OCI-LY7 (cell line): ENCODE measurements at regions not wholly inside any gene's neighbourhood (a gene's known extent, or its start where the extent isn't known, plus 50 kb on each side); places are given as distances from the start of the nearest gene placed in this dataset.

ENCODE experiments used
- BruUV-seq: library from RNA; stranded (reverse); fragments of 400-500 nt; replicated peaks from 2 replicates; lab custom pipeline; 2021; lab: Mats Ljungman, UMichigan
- CTCF ChIA-PET: fragments of 300-600 bp; sonication (Branson Sonifier 250); formaldehyde crosslinking; loops from one replicate; lab custom pipeline; 2022; ENCODE audit warnings: antibody characterized with exemption; ENCODE audit not compliant: unreplicated experiment; lab: Charles Lee
- POLR2A ChIA-PET: fragments of 300-600 bp; sonication (Branson Sonifier 250); formaldehyde crosslinking; loops from one replicate; lab custom pipeline; 2022; ENCODE audit warnings: antibody characterized with exemption; lab: Charles Lee
- DNase-seq: peaks from one replicate; pipeline ENCODE4 v3.0.0-alpha.2; 2015; ENCODE audit warnings: low spot score
- H2AFZ ChIP-seq: fragments of 200-600 bp; sonication (generic), shearing (Covaris generic); 2 replicates; pipeline ENCODE4 v1.6.1; 2014; ENCODE audit warnings: mild to moderate bottlenecking, antibody characterized with exemption, low read length, moderate library complexity
- H3K27ac ChIP-seq: fragments of 200-600 bp; sonication (generic); 2 replicates; pipeline ENCODE4 v1.5.1; 2014; ENCODE audit warnings: mixed run types, low read depth, mild to moderate bottlenecking, moderate library complexity, low read length, inconsistent platforms; ENCODE audit not compliant: poor library complexity, severe bottlenecking
- H3K36me3 ChIP-seq: fragments of 200-600 bp; sonication (generic); 2 replicates; pipeline ENCODE4 v1.6.1; 2014; ENCODE audit warnings: mild to moderate bottlenecking, antibody characterized with exemption, low read length, moderate library complexity, mixed read lengths; ENCODE audit not compliant: insufficient read depth
- H3K4me1 ChIP-seq: fragments of 200-600 bp; sonication (generic); 2 replicates; pipeline ENCODE4 v1.5.1; 2014; ENCODE audit warnings: mild to moderate bottlenecking, low read length; ENCODE audit not compliant: insufficient read depth, poor library complexity, severe bottlenecking
- H3K4me2 ChIP-seq: fragments of 200-600 bp; sonication (generic); 2 replicates; pipeline ENCODE4 v1.6.1; 2014; ENCODE audit warnings: mild to moderate bottlenecking, low read length
- H3K4me3 ChIP-seq: fragments of 200-600 bp; sonication (generic); 2 replicates; pipeline ENCODE4 v1.5.1; 2014; ENCODE audit warnings: mild to moderate bottlenecking, low read depth, low read length; ENCODE audit not compliant: poor library complexity, severe bottlenecking
- H3K79me2 ChIP-seq: fragments of 200-600 bp; sonication (generic); 2 replicates; pipeline ENCODE4 v1.6.1; 2016; ENCODE audit warnings: low read depth, mild to moderate bottlenecking, low read length, moderate library complexity, mixed read lengths; ENCODE audit not compliant: insufficient read depth
- H3K9me2 ChIP-seq: fragments of 200-600 bp; sonication (generic); 2 replicates; pipeline ENCODE4 v1.6.1; 2016; ENCODE audit warnings: mild to moderate bottlenecking, low read length, mixed read lengths; ENCODE audit not compliant: insufficient read depth
- H3K9me3 ChIP-seq: fragments of 200-600 bp; sonication (generic); 2 replicates; pipeline ENCODE4 v1.6.1; 2014; ENCODE audit warnings: mild to moderate bottlenecking, mixed run types, low read length, mixed read lengths
- H4K20me1 ChIP-seq: fragments of 200-600 bp; sonication (generic); 2 replicates; pipeline ENCODE4 v1.6.1; 2014; ENCODE audit warnings: mild to moderate bottlenecking, antibody characterized with exemption, low read length, moderate library complexity, mixed read lengths; ENCODE audit not compliant: insufficient read depth
- CTCF ChIP-seq: fragments of 200-600 bp; sonication (generic); conservative IDR thresholded peaks from 2 replicates; pipeline ENCODE4 v1.5.1; 2014; ENCODE audit warnings: mild to moderate bottlenecking, antibody characterized with exemption, low read length, moderate library complexity, mixed read lengths
- EZH2phosphoT487 ChIP-seq: fragments of 200-600 bp; sonication (generic); IDR thresholded peaks from 2 replicates; pipeline ENCODE4 v1.6.1; 2018; ENCODE audit warnings: low read depth, borderline replicate concordance, mild to moderate bottlenecking, mixed run types, antibody characterized with exemption, low read length, moderate library complexity, mixed read lengths
- intact Hi-C: fragments of 100-400 bp; cut with micrococcal nuclease; formaldehyde crosslinking; loops from one replicate; pipeline ENCODE4 v1.10.0; 2022; ENCODE audit not compliant: unreplicated experiment

GRCh38 chr16:72500545-72500944 is 328.6 kb upstream of the PMFBP1 start:
- TF ChIP-seq EZH2phosphoT487 (no peak), CTCF (no peak)
- no peak overlapping the region for H3K4me3 ChIP-seq
- no peak for DNase-seq
- ChIA-PET CTCF (no interaction called here), POLR2A (no interaction called here)
- intact Hi-C loops, result loop anchor here (2.0 to 5.0 kb wide), 2 partner anchors 167 to 696 kb away; no protein-coding TSS in a partner anchor
- H3K27ac ChIP-seq, result no peak overlapping the region
- no peak overlapping the region for H2AFZ ChIP-seq
- H3K79me2 ChIP-seq, result no peaks in the 10 kb centered on the region
- no peaks in the 10 kb centered on the region for H3K9me3 ChIP-seq
- H3K9me2 ChIP-seq, result no peaks in the 10 kb centered on the region
- no peaks in the 10 kb centered on the region for H3K4me1 ChIP-seq
- H4K20me1 ChIP-seq, result no peaks in the 10 kb centered on the region
- BruUV-seq, result no TSS peak
- H3K4me2 ChIP-seq, result no peak overlapping the region
- H3K36me3 ChIP-seq, result no peaks in the 10 kb centered on the region

GRCh38 chr16:72493716-72494415 is 321.9 kb upstream of the PMFBP1 start:
- ChIA-PET CTCF (no interaction called here), POLR2A (no interaction called here)
- no peaks in the 10 kb centered on the region for H3K79me2 ChIP-seq
- DNase-seq, result no peak
- H4K20me1 ChIP-seq, result no peaks in the 10 kb centered on the region
- H3K9me2 ChIP-seq, result no peaks in the 10 kb centered on the region
- TF ChIP-seq EZH2phosphoT487 (no peak), CTCF (no peak)
- no peak overlapping the region for H3K4me2 ChIP-seq
- BruUV-seq, result no TSS peak
- H3K36me3 ChIP-seq, result no peaks in the 10 kb centered on the region
- intact Hi-C loops, result no loop called here
- no peak overlapping the region for H3K27ac ChIP-seq
- no peak overlapping the region for H2AFZ ChIP-seq
- no peaks in the 10 kb centered on the region for H3K9me3 ChIP-seq
- H3K4me3 ChIP-seq, result no peak overlapping the region
- no peaks in the 10 kb centered on the region for H3K4me1 ChIP-seq

GRCh38 chr16:72487283-72487682 is 315.3 kb upstream of the PMFBP1 start:
- CTCF ChIA-PET, result no interaction called here
- BruUV-seq, result no TSS peak
- Histone ChIP-seq H3K79me2 (no peaks in the 10 kb centered on the region), H2AFZ (no peak overlapping the region), H3K9me3 (no peaks in the 10 kb centered on the region), H3K9me2 (no peaks in the 10 kb centered on the region), H3K27ac (no peak overlapping the region), H3K36me3 (no peaks in the 10 kb centered on the region), H3K4me1 (no peaks in the 10 kb centered on the region), H3K4me2 (no peak overlapping the region), H3K4me3 (no peak overlapping the region), H4K20me1 (no peaks in the 10 kb centered on the region; the same call in 1 of the 2 replicates)
- intact Hi-C loops, result no loop called here
- POLR2A ChIA-PET, result no interaction called here
- no peak for DNase-seq
- TF ChIP-seq CTCF (no peak), EZH2phosphoT487 (no peak)
